GM23338 (cell line): ENCODE measurements at regions not wholly inside any gene's neighbourhood (a gene's known extent, or its start where the extent isn't known, plus 50 kb on each side); places are given as distances from the start of the nearest gene placed in this dataset.

Experiments used
- ATAC-seq: fragments of 200-7000 bp; cut with Tn5 transposase; 3 replicates; pipeline ENCODE4 v1.9.1; 2020
- DNase-seq: peaks from one replicate; pipeline ENCODE4 v3.0.0-alpha.2; 2015; ENCODE audit warnings: low spot score
- H2AFZ ChIP-seq: fragments of 200-600 bp; sonication (generic); 2 replicates; pipeline ENCODE4 v1.8.0; 2016; ENCODE audit warnings: antibody characterized with exemption, mild to moderate bottlenecking, moderate library complexity
- H3F3A ChIP-seq: fragments of 200-600 bp; sonication (generic); replicated peaks from 2 replicates; pipeline ENCODE4 v1.8.0; 2017; ENCODE audit warnings: antibody characterized with exemption, mixed run types, low read depth
- H3K27ac ChIP-seq: fragments of 200-600 bp; sonication (generic); 2 replicates; pipeline ENCODE4 v1.6.1; 2016; ENCODE audit warnings: low read depth
- H3K27me3 ChIP-seq: fragments of 200-600 bp; sonication (generic); 2 replicates; pipeline ENCODE4 v1.8.0; 2016; ENCODE audit warnings: mild to moderate bottlenecking, mixed run types, moderate library complexity; ENCODE audit not compliant: insufficient read depth
- H3K36me3 ChIP-seq: fragments of 200-600 bp; sonication (generic); 2 replicates; pipeline ENCODE4 v1.8.0; 2016; ENCODE audit warnings: mild to moderate bottlenecking; ENCODE audit not compliant: insufficient read depth
- H3K4me1 ChIP-seq: fragments of 200-600 bp; sonication (generic); 2 replicates; pipeline ENCODE4 v1.8.0; 2016; ENCODE audit warnings: mild to moderate bottlenecking, moderate library complexity; ENCODE audit not compliant: insufficient read depth
- H3K4me2 ChIP-seq: fragments of 200-600 bp; sonication (generic); 2 replicates; pipeline ENCODE4 v1.7.1; 2017; ENCODE audit warnings: mixed run types
- H3K4me3 ChIP-seq: fragments of 200-600 bp; sonication (generic); 2 replicates; pipeline ENCODE4 v1.6.1; 2016; ENCODE audit warnings: mixed run types
- H3K79me2 ChIP-seq: fragments of 200-600 bp; sonication (generic); replicated peaks from 2 replicates; pipeline ENCODE4 v1.8.0; 2017; ENCODE audit warnings: mild to moderate bottlenecking; ENCODE audit not compliant: insufficient read depth
- H3K9me2 ChIP-seq: fragments of 200-600 bp; sonication (generic); 2 replicates; pipeline ENCODE4 v1.8.0; 2017; ENCODE audit not compliant: insufficient read depth
- H4K20me1 ChIP-seq: fragments of 200-600 bp; sonication (generic); replicated peaks from 2 replicates; pipeline ENCODE4 v1.8.0; 2017; ENCODE audit warnings: mild to moderate bottlenecking; ENCODE audit not compliant: insufficient read depth
- H3K27ac Mint-ChIP-seq: 2 replicates; pipeline ENCODE4 v1.8.0; 2020; ENCODE audit warnings: inconsistent platforms, mild to moderate bottlenecking, moderate library complexity, mixed read lengths
- H3K27me3 Mint-ChIP-seq: 3 replicates; pipeline ENCODE4 v1.8.0; 2022; ENCODE audit warnings: low read depth, mild to moderate bottlenecking, moderate library complexity, mixed read lengths, inconsistent platforms; ENCODE audit not compliant: insufficient read depth, poor library complexity
- H3K36me3 Mint-ChIP-seq: 3 replicates; pipeline ENCODE4 v1.8.0; 2021; ENCODE audit warnings: low read depth, mild to moderate bottlenecking, inconsistent platforms, moderate library complexity, mixed read lengths
- H3K4me1 Mint-ChIP-seq: 3 replicates; pipeline ENCODE4 v1.8.0; 2020; ENCODE audit warnings: mild to moderate bottlenecking, inconsistent platforms, mixed read lengths
- H3K4me3 Mint-ChIP-seq: 3 replicates; pipeline ENCODE4 v1.8.0; 2021; ENCODE audit warnings: moderate library complexity, mild to moderate bottlenecking, inconsistent platforms, mixed read lengths
- H3K9me3 Mint-ChIP-seq: 3 replicates; pipeline ENCODE4 v1.8.0; 2020; ENCODE audit warnings: moderate library complexity, mild to moderate bottlenecking, inconsistent platforms, mixed read lengths
- CREB1 ChIP-seq: fragments of 250-450 bp; sonication (Bioruptor Pico); IDR thresholded peaks from 2 replicates; pipeline ENCODE4 v1.5.0; 2020; ENCODE audit warnings: low read depth, mild to moderate bottlenecking, moderate library complexity
- EZH2 ChIP-seq: fragments of 200-600 bp; sonication (generic); IDR thresholded peaks from one replicate; pipeline ENCODE4 v1.8.0; 2017; ENCODE audit warnings: antibody characterized with exemption, mild to moderate bottlenecking, low read depth; ENCODE audit not compliant: unreplicated experiment
- EZH2phosphoT487 ChIP-seq: fragments of 200-600 bp; sonication (generic); IDR thresholded peaks from one replicate; pipeline ENCODE4 v1.8.1; 2018; ENCODE audit warnings: antibody characterized with exemption; ENCODE audit not compliant: unreplicated experiment
- JUNB ChIP-seq: IDR thresholded peaks from one replicate; pipeline ENCODE4 v1.6.1; 2016; ENCODE audit warnings: antibody characterized with exemption; ENCODE audit not compliant: unreplicated experiment
- NANOG ChIP-seq: IDR thresholded peaks from 2 replicates; pipeline ENCODE4 v1.6.1; 2016; ENCODE audit warnings: antibody characterized with exemption, borderline replicate concordance
- POLR2AphosphoS5 ChIP-seq: IDR thresholded peaks from 2 replicates; pipeline ENCODE4 v1.6.1; 2016; ENCODE audit warnings: antibody characterized with exemption, low read depth
- REST ChIP-seq: IDR thresholded peaks from one replicate; pipeline ENCODE4 v1.6.1; 2018; ENCODE audit warnings: antibody characterized with exemption; ENCODE audit not compliant: unreplicated experiment
- STAT1 ChIP-seq: IDR thresholded peaks from one replicate; pipeline ENCODE4 v1.6.1; 2016; ENCODE audit warnings: antibody characterized with exemption; ENCODE audit not compliant: unreplicated experiment
- ZNF114 ChIP-seq: fragments of 250-450 bp; sonication (Bioruptor Pico); IDR thresholded peaks from 2 replicates; pipeline ENCODE4 v1.5.0; 2020; ENCODE audit warnings: mild to moderate bottlenecking, moderate library complexity
- ZNF331 ChIP-seq: fragments of 250-450 bp; sonication (Bioruptor Pico); IDR thresholded peaks from 2 replicates; pipeline ENCODE4 v1.5.0; 2020; ENCODE audit warnings: low read depth, mild to moderate bottlenecking, moderate library complexity
- TF ChIP-seq, protein P1 (sequence below), 2 experiments: fragments of 200-600 bp in 1 of 2; sonication (generic) in 1 of 2; conservative IDR thresholded peaks; 2 replicates each; pipeline versions ENCODE4 v1.5.1 to v1.6.1; 2016 to 2017; ENCODE audit warnings: antibody characterized with exemption in 2 of 2, low read depth in 2 of 2, mild to moderate bottlenecking in 2 of 2, moderate library complexity in 1 of 2
- TF ChIP-seq, protein P2 (sequence below): fragments of 250-450 bp; sonication (Bioruptor Pico); IDR thresholded peaks from 2 replicates; pipeline ENCODE4 v1.5.0; 2020; ENCODE audit warnings: mild to moderate bottlenecking, moderate library complexity
- TF ChIP-seq, protein P3 (sequence below): IDR thresholded peaks from 2 replicates; pipeline ENCODE4 v1.6.1; 2016; ENCODE audit warnings: antibody characterized with exemption

- Histone ChIP-seq H3K36me3 (no peaks in the 10 kb centered on the region), H3K4me1 (peaks cover 8% of the 10 kb centered on the region; the same call in 1 of the 2 replicates), H3F3A (no peaks in the 10 kb centered on the region), H3K79me2 (no peaks in the 10 kb centered on the region), H3K4me3 (no peak overlapping the region), H3K27ac (no peak overlapping the region), H2AFZ (no peak overlapping the region), H4K20me1 (no peaks in the 10 kb centered on the region), H3K4me2 (no peak overlapping the region), H3K27me3 (peaks cover 99% of the 10 kb centered on the region), H3K9me2 (no peaks in the 10 kb centered on the region)
- H3K4me1 Mint-ChIP-seq: peaks cover 16% of the 10 kb centered on the region
- TF ChIP-seq, protein P1, sequence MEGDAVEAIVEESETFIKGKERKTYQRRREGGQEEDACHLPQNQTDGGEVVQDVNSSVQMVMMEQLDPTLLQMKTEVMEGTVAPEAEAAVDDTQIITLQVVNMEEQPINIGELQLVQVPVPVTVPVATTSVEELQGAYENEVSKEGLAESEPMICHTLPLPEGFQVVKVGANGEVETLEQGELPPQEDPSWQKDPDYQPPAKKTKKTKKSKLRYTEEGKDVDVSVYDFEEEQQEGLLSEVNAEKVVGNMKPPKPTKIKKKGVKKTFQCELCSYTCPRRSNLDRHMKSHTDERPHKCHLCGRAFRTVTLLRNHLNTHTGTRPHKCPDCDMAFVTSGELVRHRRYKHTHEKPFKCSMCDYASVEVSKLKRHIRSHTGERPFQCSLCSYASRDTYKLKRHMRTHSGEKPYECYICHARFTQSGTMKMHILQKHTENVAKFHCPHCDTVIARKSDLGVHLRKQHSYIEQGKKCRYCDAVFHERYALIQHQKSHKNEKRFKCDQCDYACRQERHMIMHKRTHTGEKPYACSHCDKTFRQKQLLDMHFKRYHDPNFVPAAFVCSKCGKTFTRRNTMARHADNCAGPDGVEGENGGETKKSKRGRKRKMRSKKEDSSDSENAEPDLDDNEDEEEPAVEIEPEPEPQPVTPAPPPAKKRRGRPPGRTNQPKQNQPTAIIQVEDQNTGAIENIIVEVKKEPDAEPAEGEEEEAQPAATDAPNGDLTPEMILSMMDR (conservative IDR thresholded peaks at IDR 0.05; ENCODE audit: low read depth in 2 of 2): no peak
- TF ChIP-seq STAT1 (no peak), JUNB (no peak), ZNF114 (no peak), EZH2phosphoT487 (no peak), REST (no peak), CREB1 (CRISPR knock-in tag) (no peak), POLR2AphosphoS5 (no peak), ZNF331 (CRISPR knock-in tag) (no peak), NANOG (no peak), EZH2 (no peak)
- TF ChIP-seq, protein P2, sequence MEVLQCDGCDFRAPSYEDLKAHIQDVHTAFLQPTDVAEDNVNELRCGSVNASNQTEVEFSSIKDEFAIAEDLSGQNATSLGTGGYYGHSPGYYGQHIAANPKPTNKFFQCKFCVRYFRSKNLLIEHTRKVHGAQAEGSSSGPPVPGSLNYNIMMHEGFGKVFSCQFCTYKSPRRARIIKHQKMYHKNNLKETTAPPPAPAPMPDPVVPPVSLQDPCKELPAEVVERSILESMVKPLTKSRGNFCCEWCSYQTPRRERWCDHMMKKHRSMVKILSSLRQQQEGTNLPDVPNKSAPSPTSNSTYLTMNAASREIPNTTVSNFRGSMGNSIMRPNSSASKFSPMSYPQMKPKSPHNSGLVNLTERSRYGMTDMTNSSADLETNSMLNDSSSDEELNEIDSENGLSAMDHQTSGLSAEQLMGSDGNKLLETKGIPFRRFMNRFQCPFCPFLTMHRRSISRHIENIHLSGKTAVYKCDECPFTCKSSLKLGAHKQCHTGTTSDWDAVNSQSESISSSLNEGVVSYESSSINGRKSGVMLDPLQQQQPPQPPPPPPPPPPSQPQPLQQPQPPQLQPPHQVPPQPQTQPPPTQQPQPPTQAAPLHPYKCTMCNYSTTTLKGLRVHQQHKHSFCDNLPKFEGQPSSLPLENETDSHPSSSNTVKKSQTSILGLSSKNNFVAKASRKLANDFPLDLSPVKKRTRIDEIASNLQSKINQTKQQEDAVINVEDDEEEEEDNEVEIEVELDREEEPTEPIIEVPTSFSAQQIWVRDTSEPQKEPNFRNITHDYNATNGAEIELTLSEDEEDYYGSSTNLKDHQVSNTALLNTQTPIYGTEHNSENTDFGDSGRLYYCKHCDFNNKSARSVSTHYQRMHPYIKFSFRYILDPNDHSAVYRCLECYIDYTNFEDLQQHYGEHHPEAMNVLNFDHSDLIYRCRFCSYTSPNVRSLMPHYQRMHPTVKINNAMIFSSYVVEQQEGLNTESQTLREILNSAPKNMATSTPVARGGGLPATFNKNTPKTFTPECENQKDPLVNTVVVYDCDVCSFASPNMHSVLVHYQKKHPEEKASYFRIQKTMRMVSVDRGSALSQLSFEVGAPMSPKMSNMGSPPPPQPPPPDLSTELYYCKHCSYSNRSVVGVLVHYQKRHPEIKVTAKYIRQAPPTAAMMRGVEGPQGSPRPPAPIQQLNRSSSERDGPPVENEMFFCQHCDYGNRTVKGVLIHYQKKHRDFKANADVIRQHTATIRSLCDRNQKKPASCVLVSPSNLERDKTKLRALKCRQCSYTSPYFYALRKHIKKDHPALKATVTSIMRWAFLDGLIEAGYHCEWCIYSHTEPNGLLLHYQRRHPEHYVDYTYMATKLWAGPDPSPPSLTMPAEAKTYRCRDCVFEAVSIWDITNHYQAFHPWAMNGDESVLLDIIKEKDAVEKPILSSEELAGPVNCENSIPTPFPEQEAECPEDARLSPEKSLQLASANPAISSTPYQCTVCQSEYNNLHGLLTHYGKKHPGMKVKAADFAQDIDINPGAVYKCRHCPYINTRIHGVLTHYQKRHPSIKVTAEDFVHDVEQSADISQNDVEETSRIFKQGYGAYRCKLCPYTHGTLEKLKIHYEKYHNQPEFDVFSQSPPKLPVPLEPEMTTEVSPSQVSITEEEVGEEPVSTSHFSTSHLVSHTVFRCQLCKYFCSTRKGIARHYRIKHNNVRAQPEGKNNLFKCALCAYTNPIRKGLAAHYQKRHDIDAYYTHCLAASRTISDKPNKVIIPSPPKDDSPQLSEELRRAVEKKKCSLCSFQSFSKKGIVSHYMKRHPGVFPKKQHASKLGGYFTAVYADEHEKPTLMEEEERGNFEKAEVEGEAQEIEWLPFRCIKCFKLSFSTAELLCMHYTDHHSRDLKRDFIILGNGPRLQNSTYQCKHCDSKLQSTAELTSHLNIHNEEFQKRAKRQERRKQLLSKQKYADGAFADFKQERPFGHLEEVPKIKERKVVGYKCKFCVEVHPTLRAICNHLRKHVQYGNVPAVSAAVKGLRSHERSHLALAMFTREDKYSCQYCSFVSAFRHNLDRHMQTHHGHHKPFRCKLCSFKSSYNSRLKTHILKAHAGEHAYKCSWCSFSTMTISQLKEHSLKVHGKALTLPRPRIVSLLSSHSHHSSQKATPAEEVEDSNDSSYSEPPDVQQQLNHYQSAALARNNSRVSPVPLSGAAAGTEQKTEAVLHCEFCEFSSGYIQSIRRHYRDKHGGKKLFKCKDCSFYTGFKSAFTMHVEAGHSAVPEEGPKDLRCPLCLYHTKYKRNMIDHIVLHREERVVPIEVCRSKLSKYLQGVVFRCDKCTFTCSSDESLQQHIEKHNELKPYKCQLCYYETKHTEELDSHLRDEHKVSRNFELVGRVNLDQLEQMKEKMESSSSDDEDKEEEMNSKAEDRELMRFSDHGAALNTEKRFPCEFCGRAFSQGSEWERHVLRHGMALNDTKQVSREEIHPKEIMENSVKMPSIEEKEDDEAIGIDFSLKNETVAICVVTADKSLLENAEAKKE (CRISPR knock-in tag): no peak
- TF ChIP-seq, protein P3, sequence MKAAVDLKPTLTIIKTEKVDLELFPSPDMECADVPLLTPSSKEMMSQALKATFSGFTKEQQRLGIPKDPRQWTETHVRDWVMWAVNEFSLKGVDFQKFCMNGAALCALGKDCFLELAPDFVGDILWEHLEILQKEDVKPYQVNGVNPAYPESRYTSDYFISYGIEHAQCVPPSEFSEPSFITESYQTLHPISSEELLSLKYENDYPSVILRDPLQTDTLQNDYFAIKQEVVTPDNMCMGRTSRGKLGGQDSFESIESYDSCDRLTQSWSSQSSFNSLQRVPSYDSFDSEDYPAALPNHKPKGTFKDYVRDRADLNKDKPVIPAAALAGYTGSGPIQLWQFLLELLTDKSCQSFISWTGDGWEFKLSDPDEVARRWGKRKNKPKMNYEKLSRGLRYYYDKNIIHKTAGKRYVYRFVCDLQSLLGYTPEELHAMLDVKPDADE: no peak
- no peak for ATAC-seq
- DNase-seq: no peak
- peaks cover 75% of the 10 kb centered on the region for H3K27me3 Mint-ChIP-seq
- H3K9me3 Mint-ChIP-seq: peaks cover 7% of the 10 kb centered on the region
- no peak overlapping the region for H3K4me3 Mint-ChIP-seq
- H3K27ac Mint-ChIP-seq: no peak overlapping the region
- H3K36me3 Mint-ChIP-seq: no peaks in the 10 kb centered on the region
Observed at GRCh38 chrX:147679356-147680005, 232.2 kb upstream of the FMR1 start.
